Esophagus muscularis mucosa (tissue), 4 donors: ENCODE measurements at regions not wholly inside any gene's neighbourhood (a gene's known extent, or its start where the extent isn't known, plus 50 kb on each side); places are given as distances from the start of the nearest gene placed in this dataset.

ENCODE experiments used
- DNase-seq: peaks from one replicate; pipeline ENCODE4 v3.0.0-alpha.2; 2017; ENCODE audit errors: extremely low spot score
- H3K27ac ChIP-seq, 4 donors: fragments of 200-600 bp; sonication (generic); replicated peaks in 1 of 4; 1 replicate in 3 of 4; 2 replicates in 1 of 4; pipeline ENCODE4 v1.5.1; 2016 to 2019; ENCODE audit warnings: mild to moderate bottlenecking in 1 of 4
- H3K27me3 ChIP-seq, 4 donors: fragments of 200-600 bp; sonication (generic); one replicate each; pipeline versions ENCODE4 v1.5.1 to v1.6.0; 2016 to 2019
- H3K36me3 ChIP-seq, 4 donors: fragments of 200-600 bp; sonication (generic); one replicate each; pipeline ENCODE4 v1.5.1; 2016 to 2019
- H3K4me1 ChIP-seq, 4 donors: fragments of 200-600 bp; sonication (generic); one replicate each; pipeline ENCODE4 v1.5.1; 2016 to 2019
- H3K4me3 ChIP-seq, 4 donors: fragments of 200-600 bp; sonication (generic); 1 replicate in 2 of 4; 2 replicates in 2 of 4; pipeline ENCODE4 v1.5.1; 2016 to 2019; ENCODE audit warnings: mild to moderate bottlenecking in 4 of 4, moderate library complexity in 1 of 4
- H3K9me3 ChIP-seq, 4 donors: fragments of 200-600 bp; sonication (generic); 1 replicate in 3 of 4; 2 replicates in 1 of 4; pipeline ENCODE4 v1.5.1; 2016 to 2019
- EP300 ChIP-seq: sonication (generic); formaldehyde crosslinking; IDR thresholded peaks from one replicate; pipeline ENCODE4 v1.6.1; 2017; ENCODE audit warnings: antibody characterized with exemption
- POLR2A ChIP-seq: fragments of 450-650 bp; IDR thresholded peaks from one replicate; pipeline ENCODE4 v1.6.1; 2017; ENCODE audit warnings: antibody characterized with exemption, moderate library complexity, mild to moderate bottlenecking, low read depth
- POLR2AphosphoS5 ChIP-seq, 2 donors: sonication (generic); formaldehyde crosslinking; IDR thresholded peaks; one replicate each; pipeline ENCODE4 v1.6.1; 2017; ENCODE audit warnings: antibody characterized with exemption in 2 of 2
- whole genome bisulfite sequencing: methylation state at CpG from one replicate; pipeline ENCODE4 v1.1.5; 2018; 5-methylcytosine and 5-hydroxymethylcytosine counted together
- intact Hi-C: fragments of 100-400 bp; cut with DNase I; formaldehyde crosslinking; loops from one replicate; pipeline ENCODE4 v1.15.1; 2023
- TF ChIP-seq, protein P1 (sequence below), 3 experiments: fragments of 200-600 bp in 2 of 3; fragments of 450-650 bp in 1 of 3; sonication (generic) in 2 of 3; IDR thresholded peaks; one replicate each; pipeline ENCODE4 v1.5.1; 2017 to 2019; ENCODE audit warnings: antibody characterized with exemption in 3 of 3, mild to moderate bottlenecking in 2 of 3, moderate library complexity in 1 of 3

DNA sequence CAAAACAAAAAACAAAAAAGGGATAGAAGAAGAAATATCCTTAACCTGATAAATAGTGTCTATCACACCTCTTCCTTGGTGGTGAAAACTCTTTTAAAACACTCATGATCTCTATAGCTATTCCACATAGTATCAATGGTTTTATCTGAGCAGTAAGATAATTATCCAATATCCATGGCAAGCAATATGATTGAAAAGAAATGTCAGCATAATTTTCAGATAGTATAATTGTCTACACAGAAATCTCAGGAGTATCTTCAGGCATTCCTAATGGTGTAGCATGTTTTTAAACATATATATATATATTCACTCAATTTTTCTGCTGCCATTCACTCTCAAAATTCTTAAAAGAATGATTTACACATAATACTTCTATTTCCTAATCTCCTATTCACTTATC lies 938.0 kb upstream of the SLC35B3 start:
- intact Hi-C loops: no loop called here
- TF ChIP-seq POLR2A (no peak), POLR2AphosphoS5 (IDR thresholded peaks at IDR 0.05) (no peak), EP300 (no peak)
- TF ChIP-seq, protein P1, sequence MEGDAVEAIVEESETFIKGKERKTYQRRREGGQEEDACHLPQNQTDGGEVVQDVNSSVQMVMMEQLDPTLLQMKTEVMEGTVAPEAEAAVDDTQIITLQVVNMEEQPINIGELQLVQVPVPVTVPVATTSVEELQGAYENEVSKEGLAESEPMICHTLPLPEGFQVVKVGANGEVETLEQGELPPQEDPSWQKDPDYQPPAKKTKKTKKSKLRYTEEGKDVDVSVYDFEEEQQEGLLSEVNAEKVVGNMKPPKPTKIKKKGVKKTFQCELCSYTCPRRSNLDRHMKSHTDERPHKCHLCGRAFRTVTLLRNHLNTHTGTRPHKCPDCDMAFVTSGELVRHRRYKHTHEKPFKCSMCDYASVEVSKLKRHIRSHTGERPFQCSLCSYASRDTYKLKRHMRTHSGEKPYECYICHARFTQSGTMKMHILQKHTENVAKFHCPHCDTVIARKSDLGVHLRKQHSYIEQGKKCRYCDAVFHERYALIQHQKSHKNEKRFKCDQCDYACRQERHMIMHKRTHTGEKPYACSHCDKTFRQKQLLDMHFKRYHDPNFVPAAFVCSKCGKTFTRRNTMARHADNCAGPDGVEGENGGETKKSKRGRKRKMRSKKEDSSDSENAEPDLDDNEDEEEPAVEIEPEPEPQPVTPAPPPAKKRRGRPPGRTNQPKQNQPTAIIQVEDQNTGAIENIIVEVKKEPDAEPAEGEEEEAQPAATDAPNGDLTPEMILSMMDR (IDR thresholded peaks at IDR 0.05): no peak

DNA sequence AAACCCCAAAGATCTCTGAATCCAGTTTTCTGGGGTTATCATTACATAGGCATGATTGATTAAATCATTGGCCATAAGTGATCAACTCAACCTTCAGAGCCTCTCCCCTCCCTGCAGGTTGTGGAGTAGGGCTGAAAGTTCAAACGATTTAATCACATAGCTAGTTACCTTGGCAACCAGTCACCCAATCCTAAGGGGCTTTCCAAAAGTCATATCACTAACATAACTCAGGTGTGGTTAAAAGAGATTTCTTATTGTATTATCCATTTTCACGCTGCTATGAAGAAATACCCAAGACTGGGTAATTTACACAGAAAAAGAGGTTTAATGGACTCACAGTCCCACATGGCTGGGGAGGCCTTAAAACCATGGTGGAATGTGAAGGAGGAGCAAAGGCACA lies 935.1 kb upstream of the SLC35B3 start:
- no peaks in the 10 kb centered on the region for H3K4me1 ChIP-seq
- no peak overlapping the region for H3K27ac ChIP-seq
- DNase-seq: no peak
- intact Hi-C loops: no loop called here
- no peaks in the 10 kb centered on the region for H3K27me3 ChIP-seq
- H3K4me3 ChIP-seq: no peak overlapping the region
- no peaks in the 10 kb centered on the region for H3K36me3 ChIP-seq
- no peaks in the 10 kb centered on the region for H3K9me3 ChIP-seq
- 82% methylated on average over 2 of the region's 2 CpGs for WGBS
- TF ChIP-seq POLR2A (no peak), POLR2AphosphoS5 (IDR thresholded peaks at IDR 0.05) (no peak), EP300 (no peak)
- TF ChIP-seq, protein P1 (IDR thresholded peaks at IDR 0.05): no peak

More for the DNA sequence above, 938.0 kb upstream of the SLC35B3 start:
- H3K4me1 ChIP-seq: no peaks in the 10 kb centered on the region
- no peak overlapping the region for H3K27ac ChIP-seq
- H3K27me3 ChIP-seq: no peaks in the 10 kb centered on the region
- no peaks in the 10 kb centered on the region for H3K36me3 ChIP-seq
- no peak for DNase-seq
- no peaks in the 10 kb centered on the region for H3K9me3 ChIP-seq
- H3K4me3 ChIP-seq: no peak overlapping the region

DNA sequence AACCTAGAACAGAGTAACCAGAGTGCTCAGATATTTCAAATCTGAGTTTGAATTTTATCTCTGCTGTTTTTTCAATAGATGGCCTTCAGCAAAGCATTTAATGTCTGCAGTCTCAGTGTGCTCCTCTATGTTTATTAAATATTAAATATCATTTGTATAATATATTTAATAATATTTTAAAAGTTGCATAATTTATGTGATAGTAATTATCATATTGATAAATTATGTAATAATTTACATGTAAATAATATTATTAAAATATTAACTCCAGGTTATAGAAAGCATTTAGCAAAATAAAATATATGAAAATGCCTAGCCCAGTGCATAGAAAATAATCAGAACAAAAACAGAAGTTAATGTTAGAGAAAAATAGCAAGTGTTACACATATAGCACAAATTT lies 930.0 kb upstream of the SLC35B3 start:
- peaks cover 0 to 4% (median 2%) of the 10 kb centered on the region in 4 donors for H3K9me3 ChIP-seq
- H3K27ac ChIP-seq: no peak overlapping the region
- DNase-seq: no peak
- intact Hi-C loops: no loop called here
- no peaks in the 10 kb centered on the region for H3K36me3 ChIP-seq
- no peak overlapping the region for H3K4me3 ChIP-seq
- no peaks in the 10 kb centered on the region for H3K27me3 ChIP-seq
- TF ChIP-seq POLR2A: no peak
- no peak for TF ChIP-seq POLR2AphosphoS5 (IDR thresholded peaks at IDR 0.05)
- TF ChIP-seq EP300: no peak
- TF ChIP-seq, protein P1 (IDR thresholded peaks at IDR 0.05): no peak
- H3K4me1 ChIP-seq: no peaks in the 10 kb centered on the region

DNA sequence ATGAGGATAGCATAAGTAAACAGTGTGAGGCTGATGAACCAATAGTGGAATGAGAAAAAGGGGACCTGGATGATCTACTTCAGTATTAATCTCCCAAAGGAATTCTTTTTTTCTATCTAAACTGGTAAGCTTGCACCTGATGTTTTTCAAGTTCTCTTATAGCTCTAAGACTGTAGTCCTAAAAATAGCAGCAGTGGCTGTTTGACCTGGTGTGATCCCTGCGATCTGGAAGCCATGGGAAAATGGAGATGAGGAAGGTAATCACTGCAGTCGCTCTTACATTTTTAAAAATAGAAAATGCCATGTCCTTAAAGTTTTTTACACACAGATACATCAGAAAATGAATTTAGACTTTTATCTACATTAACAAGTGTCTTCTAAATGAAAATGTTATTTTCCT lies 926.4 kb upstream of the SLC35B3 start:
- H3K36me3 ChIP-seq: no peaks in the 10 kb centered on the region
- intact Hi-C loops: no loop called here
- H3K4me3 ChIP-seq: no peak overlapping the region
- no peak for DNase-seq
- WGBS: 64% methylated on average over 2 of the region's 2 CpGs
- no peak for TF ChIP-seq POLR2A
- TF ChIP-seq POLR2AphosphoS5 (IDR thresholded peaks at IDR 0.05): no peak
- TF ChIP-seq, protein P1 (IDR thresholded peaks at IDR 0.05): no peak
- TF ChIP-seq EP300: no peak
- H3K27me3 ChIP-seq: no peaks in the 10 kb centered on the region
- H3K9me3 ChIP-seq: peaks cover 0 to 4% (median 2%) of the 10 kb centered on the region in 4 donors
- H3K4me1 ChIP-seq: no peaks in the 10 kb centered on the region
- H3K27ac ChIP-seq: no peak overlapping the region

DNA sequence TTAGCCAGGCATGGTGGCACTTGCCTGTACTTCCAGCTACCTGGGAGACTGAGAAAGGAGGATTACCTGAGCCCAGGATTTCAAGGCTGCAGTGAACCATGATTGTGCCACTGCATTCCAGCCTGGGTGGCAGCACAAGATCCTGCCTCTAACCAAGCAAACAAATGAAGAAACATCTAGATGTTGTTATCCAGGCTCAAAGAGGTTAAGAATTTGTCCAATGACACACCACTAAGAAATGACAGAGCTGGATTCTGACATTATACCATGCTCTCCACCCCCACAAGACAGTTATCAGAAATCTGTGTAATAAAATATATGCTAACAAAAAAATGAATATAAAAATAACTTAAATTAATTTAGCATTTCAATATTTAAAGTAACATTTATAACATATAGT lies 925.5 kb upstream of the SLC35B3 start:
- H3K4me3 ChIP-seq: no peak overlapping the region
- DNase-seq: no peak
- no peak for TF ChIP-seq POLR2A
- TF ChIP-seq POLR2AphosphoS5 (IDR thresholded peaks at IDR 0.05): no peak
- TF ChIP-seq, protein P1 (IDR thresholded peaks at IDR 0.05): no peak
- TF ChIP-seq EP300: no peak
- H3K27ac ChIP-seq: no peak overlapping the region
- intact Hi-C loops: no loop called here
- no peaks in the 10 kb centered on the region for H3K27me3 ChIP-seq
- peaks cover 0 to 6% (median 2%) of the 10 kb centered on the region in 4 donors for H3K9me3 ChIP-seq
- no peaks in the 10 kb centered on the region for H3K36me3 ChIP-seq
- H3K4me1 ChIP-seq: no peaks in the 10 kb centered on the region
